Mesendoderm (in vitro differentiated cells): ENCODE measurements at regions not wholly inside any gene's neighbourhood (a gene's known extent, or its start where the extent isn't known, plus 50 kb on each side); places are given as distances from the start of the nearest gene placed in this dataset.

Experiments used
- DNase-seq: peaks from one replicate; pipeline ENCODE4 v3.0.0; 2013
- H2AK5ac ChIP-seq: 2 replicates; pipeline ENCODE4 v1.6.1; 2013; ENCODE audit warnings: low read length, inconsistent platforms
- H2BK120ac ChIP-seq: 2 replicates; pipeline ENCODE4 v1.6.1; 2013; ENCODE audit warnings: low read depth, mild to moderate bottlenecking, low read length, moderate library complexity, mixed read lengths
- H2BK15ac ChIP-seq: replicated peaks from 2 replicates; pipeline ENCODE4 v1.6.1; 2013; ENCODE audit warnings: low read depth, mild to moderate bottlenecking, moderate library complexity
- H2BK5ac ChIP-seq: 2 replicates; pipeline ENCODE4 v1.6.1; 2013; ENCODE audit warnings: low read length, inconsistent platforms
- H3K18ac ChIP-seq: 2 replicates; pipeline ENCODE4 v1.6.1; 2013; ENCODE audit warnings: mild to moderate bottlenecking, low read length, mixed read lengths
- H3K23ac ChIP-seq: one replicate; pipeline ENCODE4 v1.6.1; 2013; ENCODE audit warnings: low read length
- H3K27ac ChIP-seq: 2 replicates; pipeline ENCODE4 v1.5.1; 2013; ENCODE audit warnings: low read depth, mild to moderate bottlenecking, inconsistent platforms, low read length, moderate library complexity
- H3K27me3 ChIP-seq: 2 replicates; pipeline ENCODE4 v1.6.1; 2013; ENCODE audit warnings: low read length, control low read depth, mild to moderate bottlenecking, inconsistent platforms; ENCODE audit not compliant: insufficient read depth, poor library complexity
- H3K36me3 ChIP-seq: 2 replicates; pipeline ENCODE4 v1.6.1; 2013; ENCODE audit warnings: low read length, inconsistent platforms; ENCODE audit not compliant: control insufficient read depth, insufficient read depth
- H3K4ac ChIP-seq: one replicate; pipeline ENCODE4 v1.6.1; 2013; ENCODE audit warnings: low read depth, mild to moderate bottlenecking, low read length, moderate library complexity
- H3K4me1 ChIP-seq: 2 replicates; pipeline ENCODE4 v1.6.1; 2013; ENCODE audit warnings: low read depth, low read length, inconsistent platforms; ENCODE audit not compliant: control insufficient read depth
- H3K4me2 ChIP-seq: 2 replicates; pipeline ENCODE4 v1.6.1; 2013; ENCODE audit warnings: low read length
- H3K4me3 ChIP-seq: 2 replicates; pipeline ENCODE4 v1.5.1; 2013; ENCODE audit warnings: mild to moderate bottlenecking, low read length
- H3K56ac ChIP-seq: one replicate; pipeline ENCODE4 v1.6.1; 2013; ENCODE audit warnings: low read length
- H3K79me1 ChIP-seq: 2 replicates; pipeline ENCODE4 v1.6.1; 2013; ENCODE audit warnings: low read length, inconsistent platforms
- H3K79me2 ChIP-seq: 2 replicates; pipeline ENCODE4 v1.6.1; 2013; ENCODE audit warnings: mild to moderate bottlenecking, low read length; ENCODE audit not compliant: control insufficient read depth, insufficient read depth
- H3K9ac ChIP-seq: 2 replicates; pipeline ENCODE4 v1.6.1; 2013; ENCODE audit warnings: low read length, inconsistent platforms
- H4K5ac ChIP-seq: one replicate; pipeline ENCODE4 v1.6.1; 2013; ENCODE audit warnings: low read length
- H4K8ac ChIP-seq: one replicate; pipeline ENCODE4 v1.6.1; 2013; ENCODE audit warnings: low read depth, mild to moderate bottlenecking, control low read depth, low read length, moderate library complexity
- WGBS: extraction: QIAGEN DNeasy Blood & Tissue Kit; methylation state at CpG from one replicate; pipeline ENCODE4 v1.1.7; 2013; ENCODE audit warnings: low lambda C conversion rate, missing lambda C conversion rate; ENCODE audit not compliant: insufficient coverage; ENCODE audit errors: extremely low coverage; 5-methylcytosine and 5-hydroxymethylcytosine counted together

DNA sequence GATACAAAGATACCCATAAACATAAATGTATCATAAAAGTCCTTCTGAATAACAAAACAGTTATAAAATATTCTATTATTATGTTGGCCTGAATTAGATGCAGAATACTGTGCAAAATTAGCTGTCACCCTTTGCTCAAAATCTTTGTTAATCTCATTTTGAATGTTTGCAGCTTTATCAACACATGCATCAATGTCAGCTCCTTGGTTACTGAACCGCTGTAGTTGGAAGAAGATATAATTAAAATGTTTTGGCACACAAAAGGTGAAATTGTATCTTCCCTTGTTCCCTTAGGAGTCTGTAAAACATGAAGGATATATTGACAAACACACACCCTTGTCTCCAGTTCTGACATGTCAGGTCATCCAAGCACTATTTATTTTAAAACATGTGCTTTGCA, 146.3 kb upstream of the POU5F2 start:
- no peak overlapping the region for H3K56ac ChIP-seq
- no peak overlapping the region for H2BK15ac ChIP-seq
- no peak overlapping the region for H3K4me2 ChIP-seq
- H2BK5ac ChIP-seq: no peak overlapping the region
- no peak overlapping the region for H4K5ac ChIP-seq
- H4K8ac ChIP-seq: no peak overlapping the region
- H3K23ac ChIP-seq: no peak overlapping the region
- H3K9ac ChIP-seq: no peak overlapping the region
- H2BK120ac ChIP-seq: no peak overlapping the region
- H3K4me3 ChIP-seq: no peak overlapping the region
- DNase-seq: no peak
- H3K79me2 ChIP-seq: no peaks in the 10 kb centered on the region
- no peak overlapping the region for H3K27ac ChIP-seq
- no peaks in the 10 kb centered on the region for H3K36me3 ChIP-seq
- WGBS: no CpG with 5 or more reads among the region's 1 CpG
- no peak overlapping the region for H3K4ac ChIP-seq
- no peaks in the 10 kb centered on the region for H3K79me1 ChIP-seq
- no peaks in the 10 kb centered on the region for H3K27me3 ChIP-seq
- no peaks in the 10 kb centered on the region for H3K4me1 ChIP-seq
- H2AK5ac ChIP-seq: no peak overlapping the region
- H3K18ac ChIP-seq: no peak overlapping the region

DNA sequence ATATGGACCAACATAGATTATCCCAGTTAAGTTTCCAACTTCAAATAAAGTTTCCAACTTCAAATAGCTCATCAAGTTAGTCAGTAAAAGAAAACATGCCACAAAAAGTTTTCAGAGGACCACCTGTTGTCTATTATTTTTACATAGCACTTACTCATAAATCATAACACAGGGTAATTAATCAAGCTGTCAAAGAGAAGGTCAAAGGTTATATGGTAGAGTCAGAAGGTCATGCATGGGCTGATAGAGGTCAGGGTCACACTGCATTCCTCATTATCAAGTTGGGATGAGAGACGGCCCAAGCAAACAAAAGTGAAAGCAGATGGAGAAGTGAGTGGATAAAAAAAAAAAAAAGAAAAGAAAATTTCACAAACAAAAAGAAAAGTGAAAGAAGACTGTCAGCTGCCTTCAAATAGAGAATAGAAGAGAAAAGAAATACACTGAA, 145.5 kb upstream of the POU5F2 start:
- no peak overlapping the region for H2BK120ac ChIP-seq
- WGBS: no CpG with 5 or more reads among the region's 1 CpG
- no peak overlapping the region for H4K8ac ChIP-seq
- no peak overlapping the region for H4K5ac ChIP-seq
- H3K79me2 ChIP-seq: no peaks in the 10 kb centered on the region
- no peaks in the 10 kb centered on the region for H3K27me3 ChIP-seq
- H3K4ac ChIP-seq: no peak overlapping the region
- H3K56ac ChIP-seq: no peak overlapping the region
- H3K18ac ChIP-seq: no peak overlapping the region
- H3K4me2 ChIP-seq: no peak overlapping the region
- no peaks in the 10 kb centered on the region for H3K4me1 ChIP-seq
- DNase-seq: no peak
- no peak overlapping the region for H2BK5ac ChIP-seq
- no peak overlapping the region for H2BK15ac ChIP-seq
- no peak overlapping the region for H3K9ac ChIP-seq
- no peak overlapping the region for H3K27ac ChIP-seq
- no peak overlapping the region for H3K23ac ChIP-seq
- no peak overlapping the region for H2AK5ac ChIP-seq
- no peaks in the 10 kb centered on the region for H3K36me3 ChIP-seq
- no peaks in the 10 kb centered on the region for H3K79me1 ChIP-seq
- no peak overlapping the region for H3K4me3 ChIP-seq

DNA sequence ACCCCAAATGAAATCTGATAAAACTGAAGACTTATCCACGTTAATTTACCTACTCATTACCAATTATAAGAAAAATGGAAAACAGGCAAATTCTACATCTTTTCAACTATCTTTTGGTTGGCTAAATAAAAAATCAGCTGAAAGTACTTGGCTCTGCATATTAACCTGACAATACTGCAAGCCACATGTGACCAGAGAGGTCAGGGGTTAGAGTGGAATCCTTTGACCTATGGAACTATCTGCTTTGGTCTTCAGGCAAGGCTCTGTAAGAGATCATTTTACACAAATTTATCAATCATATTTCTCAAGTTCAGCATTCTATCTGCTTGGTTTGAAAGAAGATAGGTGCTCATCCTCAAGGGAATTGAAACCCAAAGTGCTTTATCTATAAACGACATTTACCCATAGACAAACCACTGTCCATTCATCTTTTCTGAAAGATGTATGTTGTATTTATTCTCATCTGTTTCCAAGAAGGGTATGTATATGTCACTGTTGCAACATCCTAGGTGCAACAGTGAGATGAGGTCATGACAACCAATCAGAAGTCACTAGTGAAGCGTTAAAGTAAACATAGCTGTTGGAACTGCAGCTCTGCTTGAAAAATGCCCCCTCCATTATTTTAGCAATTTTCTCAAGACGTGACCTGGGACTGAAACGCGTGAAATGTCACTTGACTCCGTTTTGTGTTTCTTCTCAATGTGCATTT, 144.9 kb upstream of the POU5F2 start:
- Histone ChIP-seq H3K23ac (no peak overlapping the region), H4K8ac (no peak overlapping the region), H2BK5ac (no peak overlapping the region), H3K36me3 (no peaks in the 10 kb centered on the region), H2BK15ac (no peak overlapping the region), H4K5ac (no peak overlapping the region), H2AK5ac (no peak overlapping the region), H3K27me3 (no peaks in the 10 kb centered on the region), H3K79me2 (no peaks in the 10 kb centered on the region), H3K18ac (no peak overlapping the region), H2BK120ac (no peak overlapping the region), H3K4me2 (no peak overlapping the region), H3K4me3 (no peak overlapping the region), H3K4me1 (no peaks in the 10 kb centered on the region), H3K9ac (no peak overlapping the region), H3K27ac (no peak overlapping the region), H3K56ac (no peak overlapping the region), H3K4ac (no peak overlapping the region), H3K79me1 (no peaks in the 10 kb centered on the region)
- WGBS: 100% methylated on average over 1 of the region's 7 CpGs
- DNase-seq: no peak

DNA sequence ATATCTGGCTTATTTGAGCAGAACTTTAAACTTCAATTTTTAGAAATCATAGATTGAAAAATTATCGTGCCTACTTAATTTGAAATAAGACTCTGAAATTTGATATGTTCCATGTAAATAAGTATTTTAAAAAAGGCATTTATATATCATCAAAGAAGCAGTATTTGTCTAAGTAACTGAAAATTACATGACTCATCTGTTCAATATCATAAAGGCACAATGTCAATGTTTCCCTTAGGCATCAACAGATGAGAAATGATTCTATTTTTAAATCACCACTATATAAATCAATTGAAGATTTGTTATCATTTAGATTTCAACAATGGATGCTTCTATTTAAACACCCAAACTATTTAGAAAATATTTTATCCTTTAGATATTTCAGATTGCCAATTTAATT, 142.9 kb upstream of the POU5F2 start:
- Histone ChIP-seq H3K4me2 (no peak overlapping the region), H3K36me3 (no peaks in the 10 kb centered on the region), H3K18ac (no peak overlapping the region), H4K8ac (no peak overlapping the region), H2BK5ac (no peak overlapping the region), H2AK5ac (no peak overlapping the region), H3K56ac (no peak overlapping the region), H3K4me3 (no peak overlapping the region), H3K4me1 (no peaks in the 10 kb centered on the region), H2BK120ac (no peak overlapping the region), H3K27ac (no peak overlapping the region), H3K4ac (no peak overlapping the region), H2BK15ac (no peak overlapping the region), H3K23ac (no peak overlapping the region), H3K9ac (no peak overlapping the region), H3K27me3 (no peaks in the 10 kb centered on the region), H4K5ac (no peak overlapping the region), H3K79me2 (no peaks in the 10 kb centered on the region), H3K79me1 (no peaks in the 10 kb centered on the region)
- whole genome bisulfite sequencing: no CpG with 5 or more reads among the region's 1 CpG
- DNase-seq: no peak

DNA sequence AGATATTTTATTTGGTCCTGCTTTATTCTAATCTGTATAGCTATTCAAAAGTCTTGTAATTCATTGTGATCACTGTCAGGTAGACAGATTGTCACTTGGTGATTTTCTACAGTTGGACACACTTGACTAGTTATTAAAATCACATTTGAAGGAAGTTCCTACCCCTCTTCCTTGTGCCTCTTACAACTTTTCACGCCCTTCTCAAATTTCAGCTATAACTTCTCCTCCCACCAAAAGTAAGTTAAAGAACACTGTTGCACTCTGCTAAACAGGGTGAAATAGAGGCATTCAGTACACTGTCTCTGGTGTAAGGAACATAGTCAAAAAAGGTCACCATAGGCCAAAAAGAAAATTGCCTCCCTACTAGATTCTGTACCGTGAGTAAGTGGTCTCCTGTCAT, 142.1 kb upstream of the POU5F2 start:
- H2BK15ac ChIP-seq: no peak overlapping the region
- H3K79me2 ChIP-seq: no peaks in the 10 kb centered on the region
- no peak overlapping the region for H2BK5ac ChIP-seq
- no CpG with 5 or more reads among the region's 2 CpGs for WGBS
- H3K36me3 ChIP-seq: no peaks in the 10 kb centered on the region
- no peak overlapping the region for H4K5ac ChIP-seq
- H3K56ac ChIP-seq: no peak overlapping the region
- H3K23ac ChIP-seq: no peak overlapping the region
- H3K4me2 ChIP-seq: no peak overlapping the region
- no peak overlapping the region for H3K4ac ChIP-seq
- DNase-seq: no peak
- no peaks in the 10 kb centered on the region for H3K4me1 ChIP-seq
- no peak overlapping the region for H4K8ac ChIP-seq
- H3K79me1 ChIP-seq: no peaks in the 10 kb centered on the region
- H2BK120ac ChIP-seq: no peak overlapping the region
- H3K27ac ChIP-seq: no peak overlapping the region
- no peak overlapping the region for H3K4me3 ChIP-seq
- no peak overlapping the region for H2AK5ac ChIP-seq
- H3K27me3 ChIP-seq: no peaks in the 10 kb centered on the region
- H3K9ac ChIP-seq: no peak overlapping the region
- H3K18ac ChIP-seq: no peak overlapping the region

DNA sequence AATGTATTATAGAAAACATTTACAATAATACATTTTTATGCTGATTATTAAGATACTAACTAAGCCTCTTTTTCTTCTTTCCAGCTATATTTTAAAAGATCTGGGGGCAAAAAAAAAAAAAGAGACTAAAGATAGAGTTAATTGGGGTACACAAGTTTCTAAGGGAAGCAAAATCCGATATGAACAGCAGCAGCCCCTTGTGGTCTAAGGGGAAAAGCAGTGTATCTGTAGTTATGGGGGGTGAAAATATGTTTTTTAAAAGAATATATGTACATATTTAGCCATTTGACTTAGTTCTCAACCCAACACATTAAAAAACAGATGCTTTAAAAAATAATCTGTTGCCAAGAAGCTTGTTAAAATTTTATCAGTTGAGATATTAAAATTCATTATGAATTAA, 134.3 kb upstream of the POU5F2 start:
- H4K5ac ChIP-seq: no peak overlapping the region
- H3K4me2 ChIP-seq: no peak overlapping the region
- no peak overlapping the region for H3K18ac ChIP-seq
- H3K4me1 ChIP-seq: no peaks in the 10 kb centered on the region
- no peak overlapping the region for H2AK5ac ChIP-seq
- no peak overlapping the region for H3K4me3 ChIP-seq
- no peak overlapping the region for H3K23ac ChIP-seq
- H3K27me3 ChIP-seq: no peaks in the 10 kb centered on the region
- no peak for DNase-seq
- H3K79me2 ChIP-seq: no peaks in the 10 kb centered on the region
- H3K9ac ChIP-seq: no peak overlapping the region
- H2BK120ac ChIP-seq: no peak overlapping the region
- H4K8ac ChIP-seq: no peak overlapping the region
- WGBS: no CpG with 5 or more reads among the region's 1 CpG
- H3K79me1 ChIP-seq: no peaks in the 10 kb centered on the region
- H3K4ac ChIP-seq: no peak overlapping the region
- no peak overlapping the region for H3K27ac ChIP-seq
- H2BK5ac ChIP-seq: no peak overlapping the region
- H3K56ac ChIP-seq: no peak overlapping the region
- no peak overlapping the region for H2BK15ac ChIP-seq
- H3K36me3 ChIP-seq: no peaks in the 10 kb centered on the region
